SU-DHL-6 (cell line): ENCODE measurements at regions not wholly inside any gene's neighbourhood (a gene's known extent, or its start where the extent isn't known, plus 50 kb on each side); places are given as distances from the start of the nearest gene placed in this dataset.

Experiments
- H2AFZ ChIP-seq: fragments of 200-600 bp; sonication (generic); 2 replicates; pipeline ENCODE4 v1.6.1; 2014; ENCODE audit warnings: low read depth, mild to moderate bottlenecking, moderate library complexity, mixed read lengths, antibody characterized with exemption, low read length; ENCODE audit not compliant: severe bottlenecking
- H3F3A ChIP-seq: fragments of 200-600 bp; shearing (Covaris generic); 2 replicates; pipeline ENCODE4 v1.6.0; 2016; ENCODE audit warnings: antibody characterized with exemption, mild to moderate bottlenecking; ENCODE audit not compliant: insufficient read depth
- H3K27ac ChIP-seq: fragments of 200-600 bp; sonication (generic); 2 replicates; pipeline ENCODE4 v1.5.1; 2016; ENCODE audit warnings: low read depth, mild to moderate bottlenecking, low read length, moderate library complexity, mixed read lengths
- H3K27me3 ChIP-seq: fragments of 200-600 bp; sonication (generic), shearing (Covaris generic); 2 replicates; pipeline ENCODE4 v1.6.0; 2014; ENCODE audit warnings: mild to moderate bottlenecking, low read length
- H3K36me3 ChIP-seq: fragments of 200-600 bp; sonication (generic); 2 replicates; pipeline ENCODE4 v1.6.1; 2014; ENCODE audit warnings: mild to moderate bottlenecking, low read length, mixed read lengths
- H3K4me2 ChIP-seq: fragments of 300-600, 200-600 bp; shearing (Covaris generic), sonication (generic); 2 replicates; pipeline ENCODE4 v1.6.0; 2014; ENCODE audit warnings: low read length, low read depth, mild to moderate bottlenecking; ENCODE audit not compliant: poor library complexity, severe bottlenecking
- H3K4me3 ChIP-seq: fragments of 200-600 bp; sonication (generic); 2 replicates; pipeline ENCODE4 v1.5.1; 2014; ENCODE audit warnings: antibody characterized with exemption, low read length, mild to moderate bottlenecking, mixed read lengths; ENCODE audit not compliant: insufficient read depth, poor library complexity, severe bottlenecking
- H3K79me2 ChIP-seq: fragments of 200-600 bp; sonication (generic); 2 replicates; pipeline ENCODE4 v1.6.1; 2014; ENCODE audit warnings: mild to moderate bottlenecking, low read length, moderate library complexity; ENCODE audit not compliant: insufficient read depth
- H3K9ac ChIP-seq: fragments of 200-600 bp; sonication (generic); 2 replicates; pipeline ENCODE4 v1.7.0; 2014; ENCODE audit warnings: mild to moderate bottlenecking, low read length
- H3K9me2 ChIP-seq: fragments of 200-600 bp; sonication (generic); replicated peaks from 2 replicates; pipeline ENCODE4 v1.6.1; 2014; ENCODE audit warnings: low read length; ENCODE audit not compliant: insufficient read depth
- H3K9me3 ChIP-seq: fragments of 200-600 bp; sonication (generic); 2 replicates; pipeline ENCODE4 v1.6.1; 2014; ENCODE audit warnings: low read length, mixed read lengths; ENCODE audit not compliant: insufficient read depth
- H4K20me1 ChIP-seq: fragments of 200-600 bp; sonication (generic); 2 replicates; pipeline ENCODE4 v1.6.1; 2014; ENCODE audit warnings: low read depth, mild to moderate bottlenecking, antibody characterized with exemption, low read length, moderate library complexity, mixed read lengths
- CTCF ChIP-seq: fragments of 200-600 bp; sonication (generic); IDR thresholded peaks from one replicate; pipeline ENCODE4 v1.5.1; 2017; ENCODE audit warnings: antibody characterized with exemption, mild to moderate bottlenecking, low read length, moderate library complexity; ENCODE audit not compliant: insufficient read depth, poor library complexity, severe bottlenecking
- EZH2phosphoT487 ChIP-seq: fragments of 200-600 bp; sonication (generic), shearing (Covaris generic); conservative IDR thresholded peaks from 2 replicates; pipeline ENCODE4 v1.6.1; 2018; ENCODE audit warnings: mild to moderate bottlenecking, antibody characterized with exemption, low read length, moderate library complexity, mixed read lengths

- Histone ChIP-seq H3K9me3 (no peaks in the 10 kb centered on the region), H3K9me2 (no peaks in the 10 kb centered on the region), H3K27me3 (no peaks in the 10 kb centered on the region), H4K20me1 (no peaks in the 10 kb centered on the region), H3K27ac (no peak overlapping the region), H2AFZ (no peak overlapping the region), H3K36me3 (no peaks in the 10 kb centered on the region), H3K9ac (no peak overlapping the region), H3K79me2 (no peaks in the 10 kb centered on the region), H3K4me3 (no peak overlapping the region), H3K4me2 (no peak overlapping the region), H3F3A (no peaks in the 10 kb centered on the region)
- TF ChIP-seq EZH2phosphoT487: no peak
- TF ChIP-seq CTCF: no peak
These were observed 89.0 kb upstream of the CHODL start for GRCh38 chr21:18155508-18156193.

GRCh38 chr21:18153063-18153462, 91.6 kb upstream of the CHODL start:
- Histone ChIP-seq H3K79me2 (no peaks in the 10 kb centered on the region), H3K27ac (no peak overlapping the region), H3K4me2 (no peak overlapping the region), H3F3A (no peaks in the 10 kb centered on the region), H3K9ac (no peak overlapping the region), H3K9me3 (no peaks in the 10 kb centered on the region), H3K9me2 (no peaks in the 10 kb centered on the region), H3K4me3 (no peak overlapping the region), H2AFZ (no peak overlapping the region), H4K20me1 (no peaks in the 10 kb centered on the region), H3K27me3 (no peaks in the 10 kb centered on the region), H3K36me3 (no peaks in the 10 kb centered on the region)
- TF ChIP-seq CTCF: no peak
- TF ChIP-seq EZH2phosphoT487: no peak

- H3K36me3 ChIP-seq: no peaks in the 10 kb centered on the region
- H3K4me2 ChIP-seq: no peak overlapping the region
These were observed 92.3 kb upstream of the CHODL start for GRCh38 chr21:18152371-18152770.

More at GRCh38 chr21:18152371-18152770, 92.3 kb upstream of the CHODL start:
- H3K9me2 ChIP-seq: no peaks in the 10 kb centered on the region
- no peaks in the 10 kb centered on the region for H3K9me3 ChIP-seq
- H2AFZ ChIP-seq: no peak overlapping the region
- H3K79me2 ChIP-seq: no peaks in the 10 kb centered on the region
- no peaks in the 10 kb centered on the region for H3K27me3 ChIP-seq
- H3K27ac ChIP-seq: no peak overlapping the region
- no peak overlapping the region for H3K4me3 ChIP-seq
- no peak for TF ChIP-seq CTCF
- no peak for TF ChIP-seq EZH2phosphoT487
- H3F3A ChIP-seq: no peaks in the 10 kb centered on the region
- no peak overlapping the region for H3K9ac ChIP-seq
- no peaks in the 10 kb centered on the region for H4K20me1 ChIP-seq
